ENCODE measurements at regions not wholly inside any gene's neighbourhood (a gene's known extent, or its start where the extent isn't known, plus 50 kb on each side); places are given as distances from the start of the nearest gene placed in this dataset.

- TF ChIP-seq FOXP4 (CRISPR knock-in tag; IDR thresholded peaks at IDR 0.05) = 0 out of 2 replicates have a peak, but pooled peaks have one; percentile 14
- TF ChIP-seq ATF2 (CRISPR knock-in tag; IDR thresholded peaks at IDR 0.05; ENCODE audit: borderline replicate concordance, low read depth) = no peak
- TF ChIP-seq TEAD1 (CRISPR knock-in tag; IDR thresholded peaks at IDR 0.05) = peak; percentile 95
- TF ChIP-seq PRRX2 (CRISPR knock-in tag; IDR thresholded peaks at IDR 0.05) = 0 out of 2 replicates have a peak, but pooled peaks have one; percentile 23
- TF ChIP-seq KAT7 (CRISPR knock-in tag; IDR thresholded peaks at IDR 0.05; ENCODE audit: borderline replicate concordance) = no peak
- no peak for TF ChIP-seq ZNF416 (CRISPR knock-in tag; IDR thresholded peaks at IDR 0.05)
- TF ChIP-seq FOXP1 (CRISPR knock-in tag; IDR thresholded peaks at IDR 0.05; ENCODE audit: borderline replicate concordance) = 0 out of 2 replicates have a peak, but pooled peaks have one; percentile 26
- no peak for TF ChIP-seq NFATC4 (CRISPR knock-in tag; IDR thresholded peaks at IDR 0.05)
- peak; percentile 51; the same call in 1 of the 2 replicates for TF ChIP-seq ZBTB43 (CRISPR knock-in tag; IDR thresholded peaks at IDR 0.05)
- TF ChIP-seq CREM (CRISPR knock-in tag; IDR thresholded peaks at IDR 0.05) = no peak
- TF ChIP-seq ZNF425 (CRISPR knock-in tag; conservative IDR thresholded peaks at IDR 0.05) = no peak
Observed at GRCh38 chr16:65773301-65773874, 593.1 kb upstream of the CDH5 start (continued).

- Mint-ChIP-seq H3K4me3 (peak overlapping the region; percentile 31), H3K27ac (peak overlapping the region; percentile 93), H3K36me3 (peaks cover 52% of the 10 kb centered on the region), H3K27me3 (ENCODE audit: low read depth) (peaks cover 16% of the 10 kb centered on the region), H3K4me1 (peaks cover 63% of the 10 kb centered on the region), H3K9me3 (peaks cover 53% of the 10 kb centered on the region)
- POLR2A ChIA-PET = no interaction called here
- CTCF ChIA-PET = interaction anchor here (0.9 to 1.2 kb wide), 2 partner anchors 44 to 195 kb away, joined by 3 to 4 read pairs; no protein-coding TSS in a partner anchor
- no peak for DNase-seq (ENCODE audit: low spot score)
- peak; percentile 60 for ATAC-seq
- peak; percentile 56 for TF ChIP-seq USF2 (CRISPR knock-in tag; IDR thresholded peaks at IDR 0.05)
- no peak for TF ChIP-seq ZNF423 (CRISPR knock-in tag; IDR thresholded peaks at IDR 0.05)
- peak; percentile 48; the same call in 1 of the 2 replicates for TF ChIP-seq NFE2L1 (CRISPR knock-in tag; IDR thresholded peaks at IDR 0.05)
- peak; percentile 41; the same call in 1 of the 2 replicates for TF ChIP-seq USF1 (CRISPR knock-in tag; IDR thresholded peaks at IDR 0.05)
- TF ChIP-seq SP1 (CRISPR knock-in tag; conservative IDR thresholded peaks at IDR 0.05) = 0 out of 2 replicates have a peak, but pooled peaks have one; percentile 34
Observed at GRCh38 chr16:65772134-65772732, 594.3 kb upstream of the CDH5 start.

All from WTC11 (cell line).